NB4 (cell line): ENCODE measurements at regions not wholly inside any gene's neighbourhood (a gene's known extent, or its start where the extent isn't known, plus 50 kb on each side); places are given as distances from the start of the nearest gene placed in this dataset.

Experiments
- CTCF ChIP-seq: IDR thresholded peaks from one replicate; pipeline ENCODE4 v1.5.1; 2012; ENCODE audit warnings: low read depth, low read length
- MAX ChIP-seq: IDR thresholded peaks from 2 replicates; pipeline ENCODE4 v1.6.1; 2011; ENCODE audit warnings: low read depth, low read length
- MYC ChIP-seq: IDR thresholded peaks from 2 replicates; pipeline ENCODE4 v1.6.1; 2011; ENCODE audit warnings: low read depth, low read length
- POLR2A ChIP-seq: IDR thresholded peaks from 2 replicates; pipeline ENCODE4 v1.6.1; 2011; ENCODE audit warnings: mild to moderate bottlenecking; ENCODE audit not compliant: insufficient read length; ENCODE audit errors: extremely low read depth

- TF ChIP-seq CTCF (no peak), POLR2A (no peak), MYC (no peak), MAX (no peak)
Measured at GRCh38 chr18:25456334-25457010, 104.5 kb upstream of the ZNF521 start.
